Heart right ventricle (tissue), 16 donors: ENCODE measurements at regions not wholly inside any gene's neighbourhood (a gene's known extent, or its start where the extent isn't known, plus 50 kb on each side); places are given as distances from the start of the nearest gene placed in this dataset.

ENCODE experiments used
- ATAC-seq, 8 donors: fragments of 200-7000 bp; cut with Tn5 transposase; one replicate each; pipeline ENCODE4 v1.9.1; 2020; ENCODE audit warnings: mild to moderate bottlenecking in 8 of 8, moderate library complexity in 8 of 8, moderate number of reproducible peaks in 1 of 8
- DNase-seq, 2 donors: peaks; one replicate each; pipeline ENCODE4 v3.0.0-alpha.2; 2020
- H3K27ac ChIP-seq, 10 donors: fragments of 200-600 bp; sonication (generic) in 2 of 10; one replicate each; pipeline versions ENCODE4 v1.5.0 to v1.8.0; 2020 to 2022; ENCODE audit warnings: mild to moderate bottlenecking in 3 of 10
- H3K27me3 ChIP-seq, 7 donors: fragments of 200-600 bp; one replicate each; pipeline ENCODE4 v1.8.0; 2021 to 2022; ENCODE audit warnings: mild to moderate bottlenecking in 2 of 7
- H3K36me3 ChIP-seq, 9 donors: fragments of 200-600 bp; sonication (generic) in 1 of 9; one replicate each; pipeline versions ENCODE4 v1.5.0 to v1.8.0; 2020 to 2022; ENCODE audit warnings: mild to moderate bottlenecking in 2 of 9
- H3K4me1 ChIP-seq, 9 donors: fragments of 200-600 bp; sonication (generic) in 1 of 9; one replicate each; pipeline versions ENCODE4 v1.5.0 to v1.8.0; 2020 to 2022; ENCODE audit warnings: mild to moderate bottlenecking in 4 of 9
- H3K4me3 ChIP-seq, 10 donors: fragments of 200-600 bp; sonication (generic) in 2 of 10; one replicate each; pipeline versions ENCODE4 v1.5.0 to v1.8.0; 2020 to 2022; ENCODE audit warnings: mild to moderate bottlenecking in 7 of 10, moderate library complexity in 2 of 10
- H3K9me3 ChIP-seq, 11 donors: fragments of 200-600 bp in 10 of 11; sonication (generic) in 2 of 11; one replicate each; pipeline versions ENCODE4 v1.5.0 to v1.8.0; 2013 to 2022; ENCODE audit warnings: mild to moderate bottlenecking in 2 of 11, control low read depth in 1 of 11, moderate library complexity in 1 of 11
- CTCF ChIP-seq, 9 donors: fragments of 200-600 bp; sonication (generic) in 2 of 9; IDR thresholded peaks; one replicate each; pipeline versions ENCODE4 v1.5.0 to v1.8.0; 2021 to 2022; ENCODE audit warnings: antibody characterized with exemption in 9 of 9, mild to moderate bottlenecking in 5 of 9, moderate library complexity in 1 of 9
- WGBS, 2 donors: extraction: QIAGEN DNeasy Blood & Tissue Kit; methylation state at CpG; one replicate each; pipeline ENCODE4 v1.1.7; 2013; ENCODE audit warnings: inconsistent platforms in 1 of 2; 5-methylcytosine and 5-hydroxymethylcytosine counted together
- intact Hi-C, 10 donors: fragments of 100-400 bp; cut with DNase I; formaldehyde crosslinking; loops; one replicate each; pipeline versions ENCODE4 v1.11.1 to v1.14.2; 2022
- donor health status: Arrhythmogenic right ventricular cardiomyopathy.
- donor health status: ischemic (EF 13 %, LVEDD 7.1; RV severe dilation, severe dysfunction).
- donor health status: healthy with polysubstance abuse.
- donor health status: DM: no; HTN: yes; CAD: no.
- donor health status: DM: no; HTN: no; CAD: no.
- donor health status: ischemic (EF 25% LVEDD 6.9; RV normal size, moderate dysfunction).
- donor health status: ischemic (EF 25% LVEDD 5.7; RV mildly dilated, moderate dysfunction).
- donor health status: healthy.
- donor health status: DM: yes; HTN: yes; CAD: no.
- donor health status: Ischemic cardiomyopathy.
- donor health status: ischemic (EF 35%, LVEDD 5.7; RV mildly dilated, moderate dysfunction).
- donor health status: nonischemic (EF 11% LVEDD 7.7; RV severe dilation, severe dysfunction).
- donor health status: DM: yes; HTN: yes; CAD: no.
- donor health status: PGD.
- donor health status: ischemic (EF 29% LVEDD 5.4; RV normal size, mild dysfunction).
- donor health status: nonischemic (EF 23%, LVEDD 6.1; RV moderate dilation, normal function).

DNA sequence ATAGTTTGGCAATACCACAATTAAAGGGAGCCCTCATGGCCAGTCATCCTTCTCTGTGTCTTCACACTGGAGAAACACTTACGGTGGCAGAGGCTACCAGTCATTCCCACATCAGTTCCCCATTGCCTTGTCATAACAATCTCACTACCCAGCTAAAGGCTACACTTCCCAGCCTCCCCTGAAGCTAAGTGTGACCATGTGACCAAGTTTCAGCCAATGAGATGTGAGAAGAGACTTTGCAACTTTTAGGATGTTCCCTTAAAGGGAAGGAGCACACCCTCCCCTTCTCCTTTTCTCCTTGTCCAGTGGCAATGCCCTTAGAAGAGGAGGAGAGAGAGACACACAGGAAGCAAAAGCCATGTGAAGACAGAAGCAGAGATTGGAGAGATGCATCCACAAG, 89.0 kb upstream of the RAB12 start:
- Histone ChIP-seq H3K9me3 (peaks cover 0 to 13% (median 0%) of the 10 kb centered on the region in 11 donors), H3K4me3 (no peak overlapping the region), H3K4me1 (no peaks in the 10 kb centered on the region), H3K36me3 (no peaks in the 10 kb centered on the region), H3K27ac (no peak overlapping the region), H3K27me3 (peaks cover 0 to 3% (median 0%) of the 10 kb centered on the region in 7 donors)
- no peak for TF ChIP-seq CTCF (IDR thresholded peaks at IDR 0.05)
- no peak for ATAC-seq
- 90 to 96% methylated on average over 1 of the region's 1 CpG for WGBS, 2 donors
- intact Hi-C loops = loop anchor here in 1 of 10 donors (10.0 kb wide), 1 partner anchor 85 kb away; the partner anchor contains the start of gene RAB12
- DNase-seq = no peak

DNA sequence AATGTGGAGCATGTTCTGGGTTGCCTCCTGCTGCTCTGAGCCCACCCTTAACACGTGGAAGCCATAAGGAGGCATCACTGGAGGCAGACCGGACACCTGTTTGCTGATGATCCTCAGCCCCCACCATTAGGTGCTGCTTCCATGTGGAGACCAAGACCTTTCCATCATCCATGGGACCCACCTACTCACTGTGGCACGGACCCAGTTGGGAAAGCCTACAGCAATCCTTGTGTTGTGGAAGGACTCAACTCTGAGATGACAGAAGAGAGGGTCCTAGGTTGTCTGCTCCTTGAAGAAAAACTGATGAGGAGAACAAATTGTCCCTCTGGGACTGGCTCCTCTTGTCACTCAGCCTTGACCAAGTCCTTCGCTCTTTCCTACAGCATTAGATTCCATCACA, 86.5 kb upstream of the RAB12 start:
- Histone ChIP-seq H3K4me3 (no peak overlapping the region), H3K9me3 (peaks cover 0 to 13% (median 0%) of the 10 kb centered on the region in 11 donors), H3K27me3 (peaks cover 0 to 3% (median 0%) of the 10 kb centered on the region in 7 donors), H3K4me1 (no peaks in the 10 kb centered on the region), H3K27ac (no peak overlapping the region), H3K36me3 (no peaks in the 10 kb centered on the region)
- TF ChIP-seq CTCF (IDR thresholded peaks at IDR 0.05) = no peak
- no peak for DNase-seq
- ATAC-seq = no peak
- intact Hi-C loops = loop anchor here in 1 of 10 donors (10.0 kb wide), 1 partner anchor 82 kb away; the partner anchor contains the start of gene RAB12
- 77 to 85% methylated on average over 4 of the region's 4 CpGs for WGBS, 2 donors

DNA sequence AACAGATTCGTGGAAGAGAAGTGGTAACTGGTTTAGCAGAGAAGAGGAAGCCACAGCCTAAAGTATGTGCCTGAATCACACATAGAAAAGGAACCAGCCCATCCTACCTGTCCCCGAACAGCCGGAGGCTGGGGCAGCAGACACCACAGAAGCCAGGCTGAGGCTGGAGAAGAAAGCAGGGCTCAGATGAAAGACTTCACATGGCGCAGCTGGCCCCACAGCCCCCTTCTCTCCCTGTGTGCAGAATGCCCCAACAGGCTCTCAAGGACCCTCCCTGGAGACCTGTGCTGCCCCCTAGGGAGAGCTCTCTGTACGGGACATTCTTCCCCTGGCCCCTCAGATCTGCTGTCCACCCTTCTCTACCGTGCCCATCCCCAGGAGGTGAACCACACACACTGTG, 83.5 kb upstream of the RAB12 start:
- no peak overlapping the region for H3K4me3 ChIP-seq
- peak in 1 of 9 donors; percentile 15 for TF ChIP-seq CTCF (IDR thresholded peaks at IDR 0.05)
- H3K4me1 ChIP-seq = no peaks in the 10 kb centered on the region
- no peaks in the 10 kb centered on the region for H3K27me3 ChIP-seq
- 58 to 66% methylated on average over 6 of the region's 6 CpGs for WGBS, 2 donors
- H3K36me3 ChIP-seq = no peaks in the 10 kb centered on the region
- DNase-seq = no peak
- no peak for ATAC-seq
- intact Hi-C loops = loop anchor here in 2 of 10 donors (2.0 to 10.0 kb wide), 2 partner anchors 77 to 79 kb away; partner anchors contain the start of gene RAB12 (in 1 of the 2)
- peaks cover 0 to 17% (median 4%) of the 10 kb centered on the region in 11 donors for H3K9me3 ChIP-seq
- H3K27ac ChIP-seq = no peak overlapping the region

DNA sequence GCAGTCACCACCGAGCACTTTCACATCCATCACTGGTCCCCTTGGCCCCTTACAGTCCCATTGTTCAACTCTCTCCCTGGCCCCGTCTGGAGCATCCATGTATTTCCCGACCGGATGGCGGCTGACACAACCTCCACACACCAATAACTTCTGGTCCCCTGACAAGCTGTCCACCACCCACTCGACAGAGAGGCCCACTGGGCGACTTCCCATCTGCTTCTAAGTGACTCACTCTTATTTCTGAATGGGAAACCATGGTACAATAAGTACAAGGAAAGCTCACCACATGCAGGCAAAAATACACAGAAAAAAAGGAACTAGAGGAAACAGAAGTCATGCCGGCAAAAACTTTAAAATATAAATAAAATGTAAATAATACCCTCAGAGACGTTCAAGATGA, 82.9 kb upstream of the RAB12 start:
- Histone ChIP-seq H3K4me3 (no peak overlapping the region), H3K4me1 (no peaks in the 10 kb centered on the region), H3K27me3 (no peaks in the 10 kb centered on the region), H3K9me3 (peaks cover 0 to 18% (median 8%) of the 10 kb centered on the region in 11 donors), H3K36me3 (no peaks in the 10 kb centered on the region), H3K27ac (no peak overlapping the region)
- DNase-seq (no peak), ATAC-seq (no peak)
- 74 to 82% methylated on average over 9 of the region's 9 CpGs for WGBS, 2 donors
- intact Hi-C loops = loop anchor here in 2 of 10 donors (2.0 to 10.0 kb wide), 2 partner anchors 76 to 78 kb away; partner anchors contain the start of gene RAB12 (in 1 of the 2)
- TF ChIP-seq CTCF (IDR thresholded peaks at IDR 0.05) = no peak
